ENCODE measurements at regions not wholly inside any gene's neighbourhood (a gene's known extent, or its start where the extent isn't known, plus 50 kb on each side); places are given as distances from the start of the nearest gene placed in this dataset.
A peak's percentile ranks its signal among the peaks of the same experiment; 100 is the strongest.
"Not testable (repeated sequence)": the region's sequence is repeated elsewhere in the genome, so short reads cannot be mapped to it uniquely, and the experiment has no call there.

GRCh38 chr10:35933491-35933890 is 291.4 kb upstream of the FZD8 start:
- DNase-seq (ENCODE audit: low read depth): no peak

- not testable (repeated sequence) for DNase-seq (ENCODE audit: low read depth)
These were observed 287.9 kb upstream of the FZD8 start for GRCh38 chr10:35929962-35930361.

GRCh38 chr10:35928748-35929147 is 286.7 kb upstream of the FZD8 start:
- no peak for DNase-seq (ENCODE audit: low read depth)

GRCh38 chr10:35927990-35928488 is 285.9 kb upstream of the FZD8 start:
- no peak for DNase-seq (ENCODE audit: low read depth)

- no peak for DNase-seq (ENCODE audit: low read depth)
These were observed 285.2 kb upstream of the FZD8 start for GRCh38 chr10:35927341-35927740.

GRCh38 chr10:35926846-35927245 is 284.8 kb upstream of the FZD8 start:
- no peak for DNase-seq (ENCODE audit: low read depth)

GRCh38 chr10:35925493-35925892 is 283.4 kb upstream of the FZD8 start:
- peak; percentile 28 for DNase-seq (ENCODE audit: low read depth)

GRCh38 chr10:35924759-35925158 is 282.7 kb upstream of the FZD8 start:
- no peak for DNase-seq (ENCODE audit: low read depth)

GRCh38 chr10:35922876-35923600 is 280.9 kb upstream of the FZD8 start:
- DNase-seq (ENCODE audit: low read depth): no peak

- DNase-seq (ENCODE audit: low read depth): no peak
These were observed 279.8 kb upstream of the FZD8 start for GRCh38 chr10:35921866-35922350.

- DNase-seq (ENCODE audit: low read depth): no peak
These were observed 274.7 kb upstream of the FZD8 start for GRCh38 chr10:35916791-35917190.

GRCh38 chr10:35913628-35914027 is 271.5 kb upstream of the FZD8 start:
- peak; percentile 53 for DNase-seq (ENCODE audit: low read depth)

GRCh38 chr10:35912615-35913569 is 270.8 kb upstream of the FZD8 start:
- peak; percentile 69 for DNase-seq (ENCODE audit: low read depth)

- no peak for DNase-seq (ENCODE audit: low read depth)
These were observed 269.9 kb upstream of the FZD8 start for GRCh38 chr10:35911954-35912353.

- no peak for DNase-seq (ENCODE audit: low read depth)
These were observed 269.1 kb upstream of the FZD8 start for GRCh38 chr10:35911233-35911632.

GRCh38 chr10:35910234-35910633 is 268.1 kb upstream of the FZD8 start:
- peak; percentile 91 for DNase-seq (ENCODE audit: low read depth)

GRCh38 chr10:35909121-35909720 is 267.1 kb upstream of the FZD8 start:
- peak; percentile 31 for DNase-seq (ENCODE audit: low read depth)

- DNase-seq (ENCODE audit: low read depth): peak; percentile 62
These were observed 266.4 kb upstream of the FZD8 start for GRCh38 chr10:35908451-35908850.

GRCh38 chr10:35907548-35907947 is 265.5 kb upstream of the FZD8 start:
- no peak for DNase-seq (ENCODE audit: low read depth)

- no peak for DNase-seq (ENCODE audit: low read depth)
These were observed 264.1 kb upstream of the FZD8 start for GRCh38 chr10:35906155-35906554.

GRCh38 chr10:35903021-35903420 is 260.9 kb upstream of the FZD8 start:
- no peak for DNase-seq (ENCODE audit: low read depth)

- DNase-seq (ENCODE audit: low read depth): no peak
These were observed 256.8 kb upstream of the FZD8 start for GRCh38 chr10:35898716-35899440.
